ENCODE measurements at regions not wholly inside any gene's neighbourhood (a gene's known extent, or its start where the extent isn't known, plus 50 kb on each side); places are given as distances from the start of the nearest gene placed in this dataset.

DNA sequence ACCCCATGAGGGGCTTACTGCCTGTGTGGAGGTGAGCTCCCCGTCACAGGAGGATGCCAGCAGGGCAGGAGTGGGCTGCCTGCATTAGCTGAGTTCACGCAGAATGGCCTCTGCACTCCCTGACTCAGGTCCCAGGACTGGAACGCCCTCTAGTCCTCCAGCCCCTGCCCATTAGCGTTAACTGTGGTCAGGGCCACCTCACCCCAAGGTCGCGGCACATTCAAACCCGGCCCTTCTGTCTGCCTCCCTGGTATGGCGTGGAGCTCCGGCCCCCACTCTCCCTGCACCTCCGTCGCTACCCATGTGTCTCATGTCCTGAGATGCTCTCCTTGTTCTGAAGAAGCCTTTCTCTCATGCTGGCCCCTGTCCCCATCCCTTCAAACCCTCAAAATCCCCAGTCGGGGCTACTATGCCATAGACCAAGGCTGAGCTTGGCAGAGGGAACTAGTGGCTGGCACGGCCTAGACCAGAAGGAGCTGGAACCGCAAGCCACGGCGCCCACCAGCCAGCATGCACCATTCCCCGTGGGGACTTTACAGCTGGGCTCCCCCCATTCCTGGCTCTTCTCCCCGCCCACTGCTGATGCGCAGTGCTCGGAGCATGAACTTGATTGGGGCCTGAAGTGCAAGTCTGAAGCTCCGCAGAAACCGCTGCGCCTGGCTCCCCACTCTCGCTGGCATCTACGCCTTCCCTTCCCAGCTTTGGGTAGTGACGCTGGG, 79.5 kb upstream of the RTL6 start:
- 76% methylated on average over 23 of the region's 26 CpGs for WGBS (ENCODE audit: insufficient coverage)
- H3K9me3 ChIP-seq (replicated peaks; ENCODE audit: control insufficient read depth, low read depth, low read length), result no peaks in the 10 kb centered on the region
- no peak overlapping the region for H3K4me3 ChIP-seq (ENCODE audit: low read length)
- H3K36me3 ChIP-seq (ENCODE audit: control insufficient read depth, insufficient read depth, low read length), result no peaks in the 10 kb centered on the region
- DNase-seq, result no peak
- H3K27ac ChIP-seq (ENCODE audit: low read length), result no peak overlapping the region
- no peaks in the 10 kb centered on the region for H3K4me1 ChIP-seq (ENCODE audit: control insufficient read depth, insufficient read depth, low read length)
- peaks cover 24% of the 10 kb centered on the region for H3K27me3 ChIP-seq (ENCODE audit: control insufficient read depth, insufficient read depth, low read length)

DNA sequence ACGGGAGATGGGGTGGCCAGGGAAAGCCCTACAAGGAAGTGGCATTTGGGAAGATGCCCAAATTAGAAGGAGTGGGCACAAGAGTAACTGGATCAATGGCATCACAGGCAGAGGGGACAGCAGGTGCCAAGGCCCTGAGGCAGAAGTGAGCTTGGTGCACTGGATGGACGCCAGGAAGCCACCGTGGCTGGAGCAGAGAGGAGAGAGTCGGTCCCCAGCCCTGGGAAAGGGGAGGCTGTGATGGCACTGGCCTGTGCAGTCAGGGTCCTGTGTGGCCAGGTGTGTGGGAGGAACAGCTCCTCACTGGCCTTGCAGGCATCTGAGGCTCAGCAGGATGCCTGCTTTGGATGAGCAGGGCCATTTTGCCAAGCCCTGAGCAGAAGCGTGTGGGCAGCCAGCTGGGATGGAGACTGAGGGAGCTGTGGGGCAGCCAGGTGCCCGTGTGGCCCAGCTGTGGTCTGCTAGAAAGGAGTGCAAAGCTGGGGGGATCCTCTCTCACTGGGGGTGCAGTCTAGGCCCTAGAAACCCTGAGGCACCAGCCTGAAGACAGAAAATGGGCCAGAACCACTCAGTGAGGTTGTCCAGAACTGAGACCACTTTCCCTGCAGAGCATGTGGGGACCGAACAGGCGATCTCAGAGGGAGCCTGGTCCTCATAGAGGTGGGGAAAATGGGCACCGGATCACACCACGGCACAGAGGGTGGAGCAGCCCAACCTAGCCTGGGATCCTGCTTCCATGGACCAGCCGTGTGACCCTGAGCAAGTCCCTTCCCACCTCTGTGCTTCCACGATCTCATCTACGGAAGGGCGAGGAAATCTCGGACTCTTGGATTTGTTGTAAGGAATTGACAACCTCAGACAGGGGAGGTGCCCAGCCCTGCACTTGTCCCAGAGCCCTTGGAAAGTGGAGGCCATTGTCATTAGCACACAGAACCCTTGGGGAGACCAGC, 78.6 kb upstream of the RTL6 start:
- H3K36me3 ChIP-seq (ENCODE audit: control insufficient read depth, insufficient read depth, low read length), result no peaks in the 10 kb centered on the region
- WGBS (ENCODE audit: insufficient coverage), result 75% methylated on average over 10 of the region's 15 CpGs
- H3K27me3 ChIP-seq (ENCODE audit: control insufficient read depth, insufficient read depth, low read length), result peaks cover 16% of the 10 kb centered on the region
- H3K9me3 ChIP-seq (replicated peaks; ENCODE audit: control insufficient read depth, low read depth, low read length), result no peaks in the 10 kb centered on the region
- no peak overlapping the region for H3K27ac ChIP-seq (ENCODE audit: low read length)
- H3K4me1 ChIP-seq (ENCODE audit: control insufficient read depth, insufficient read depth, low read length), result no peaks in the 10 kb centered on the region
- no peak for DNase-seq
- no peak overlapping the region for H3K4me3 ChIP-seq (ENCODE audit: low read length)

DNA sequence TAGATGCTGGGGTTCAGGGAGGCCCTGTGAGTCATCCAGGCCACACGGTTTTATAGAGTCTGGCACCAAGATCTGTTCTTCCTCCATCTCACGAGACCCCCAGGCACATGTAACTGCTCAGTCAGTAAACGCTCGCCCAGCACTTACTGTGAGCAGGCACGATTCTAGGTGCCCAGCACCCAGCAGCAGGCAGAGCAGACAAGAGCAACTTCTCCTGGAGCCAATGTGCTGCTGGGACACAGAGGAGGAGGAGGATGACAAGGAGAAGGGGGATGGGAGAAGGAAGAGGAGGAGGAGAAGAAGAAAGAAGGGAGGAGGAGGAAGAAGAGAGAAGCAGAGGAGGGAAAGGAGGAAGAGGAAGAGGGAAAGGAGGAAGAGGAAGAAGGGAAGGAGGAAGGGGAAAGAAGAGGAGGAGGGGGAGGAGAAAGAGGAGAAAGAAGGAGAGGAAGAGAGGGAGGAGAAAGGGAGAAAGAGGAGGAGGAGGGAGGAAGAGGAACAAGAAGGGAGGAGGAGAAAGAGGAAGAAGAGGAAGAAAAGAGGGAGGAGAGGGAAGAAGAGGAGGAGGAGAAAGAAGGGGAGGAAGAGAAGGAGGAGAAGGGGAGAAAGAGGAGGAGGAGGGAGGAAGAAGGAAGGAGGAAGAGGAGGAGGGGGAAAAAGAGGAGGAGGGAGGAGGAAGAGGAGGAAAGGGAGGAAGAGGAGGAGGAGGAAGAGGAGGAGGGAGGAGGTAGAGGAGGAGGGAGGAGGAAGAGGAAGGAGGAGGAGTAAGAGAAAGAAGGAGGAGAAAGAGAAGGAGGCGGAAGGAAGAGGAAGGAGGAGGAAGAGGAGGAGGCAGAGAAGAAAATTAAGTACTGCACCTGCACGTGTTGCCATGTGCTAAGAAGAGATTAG, 77.6 kb upstream of the RTL6 start:
- no peak overlapping the region for H3K4me3 ChIP-seq (ENCODE audit: low read length)
- no peaks in the 10 kb centered on the region for H3K36me3 ChIP-seq (ENCODE audit: control insufficient read depth, insufficient read depth, low read length)
- no peaks in the 10 kb centered on the region for H3K4me1 ChIP-seq (ENCODE audit: control insufficient read depth, insufficient read depth, low read length)
- peaks cover 16% of the 10 kb centered on the region for H3K27me3 ChIP-seq (ENCODE audit: control insufficient read depth, insufficient read depth, low read length)
- no peaks in the 10 kb centered on the region for H3K9me3 ChIP-seq (replicated peaks; ENCODE audit: control insufficient read depth, low read depth, low read length)
- WGBS (ENCODE audit: insufficient coverage), result 42% methylated on average over 6 of the region's 7 CpGs
- DNase-seq, result no peak
- no peak overlapping the region for H3K27ac ChIP-seq (ENCODE audit: low read length)

DNA sequence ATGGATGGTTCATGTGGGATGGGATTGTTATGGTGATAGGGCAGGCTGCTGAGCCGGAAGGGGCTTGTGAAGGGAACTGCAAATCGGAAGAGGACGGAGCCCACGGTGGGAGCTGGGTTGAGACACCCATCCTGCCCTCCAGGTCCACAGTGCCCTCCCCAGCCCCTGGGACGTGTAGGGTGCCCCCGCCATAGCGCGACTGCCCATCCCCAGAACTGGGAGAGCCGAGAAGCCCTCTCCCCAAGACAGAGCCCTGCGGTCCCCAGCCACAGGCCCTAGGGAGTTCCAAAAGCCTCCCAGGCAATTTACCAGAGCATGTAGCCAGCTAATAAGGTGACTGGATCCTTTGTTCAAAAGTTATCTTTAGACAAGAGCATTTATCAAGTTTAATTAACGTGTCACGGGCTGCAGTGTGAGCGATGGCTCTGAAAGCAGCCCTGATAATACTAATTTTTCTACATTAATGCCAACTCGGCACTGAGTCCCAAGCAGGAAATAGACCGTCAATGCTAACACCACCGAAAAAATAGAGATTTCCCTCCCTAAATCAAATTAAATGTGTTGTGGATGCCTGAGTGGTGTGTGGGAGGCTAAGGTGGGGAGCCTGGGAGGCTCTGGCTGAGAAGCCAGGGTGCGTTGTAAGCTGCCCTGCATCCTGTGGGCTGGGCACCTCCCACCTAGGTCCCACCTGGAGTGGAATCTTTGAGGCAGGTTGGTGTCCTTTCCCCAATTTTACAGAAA, 76.8 kb upstream of the RTL6 start:
- Histone ChIP-seq H3K9me3 (replicated peaks; ENCODE audit: control insufficient read depth, low read depth, low read length) (peaks cover 4% of the 10 kb centered on the region), H3K4me1 (ENCODE audit: control insufficient read depth, insufficient read depth, low read length) (no peaks in the 10 kb centered on the region), H3K4me3 (ENCODE audit: low read length) (no peak overlapping the region), H3K27me3 (ENCODE audit: control insufficient read depth, insufficient read depth, low read length) (peaks cover 16% of the 10 kb centered on the region), H3K36me3 (ENCODE audit: control insufficient read depth, insufficient read depth, low read length) (no peaks in the 10 kb centered on the region), H3K27ac (ENCODE audit: low read length) (no peak overlapping the region)
- no peak for DNase-seq
- WGBS (ENCODE audit: insufficient coverage), result 63% methylated on average over 14 of the region's 17 CpGs

DNA sequence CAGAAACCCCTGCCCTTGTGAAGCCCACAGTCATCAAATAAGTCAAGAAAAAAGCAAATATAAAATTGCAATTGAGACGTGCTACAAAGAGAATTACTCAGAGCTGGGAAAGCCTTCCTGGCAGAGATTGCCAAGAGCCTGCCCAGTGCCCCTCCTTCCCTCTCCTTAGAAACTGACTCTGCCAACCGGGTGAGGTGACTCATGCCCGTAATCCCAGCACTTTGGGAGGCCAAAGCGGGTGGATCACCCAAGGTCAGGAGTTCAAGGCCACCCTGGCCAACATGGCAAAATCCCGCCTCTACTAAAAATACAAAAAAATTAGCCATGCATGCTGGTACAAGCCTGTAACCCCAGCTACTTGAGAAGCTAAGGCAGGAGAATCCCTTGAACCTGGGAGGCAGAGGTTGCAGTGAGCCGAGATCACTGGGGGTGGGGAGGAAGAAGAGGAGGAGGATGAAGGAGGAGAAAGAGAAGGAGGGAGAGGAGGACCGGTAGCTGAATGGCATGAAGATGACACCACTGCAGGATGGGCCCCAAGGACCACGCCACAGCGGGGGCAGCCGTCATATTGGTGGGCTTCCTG, 76.1 kb upstream of the RTL6 start:
- Histone ChIP-seq H3K4me1 (ENCODE audit: control insufficient read depth, insufficient read depth, low read length) (no peaks in the 10 kb centered on the region), H3K9me3 (replicated peaks; ENCODE audit: control insufficient read depth, low read depth, low read length) (peaks cover 4% of the 10 kb centered on the region), H3K4me3 (ENCODE audit: low read length) (no peak overlapping the region), H3K27me3 (ENCODE audit: control insufficient read depth, insufficient read depth, low read length) (peaks cover 15% of the 10 kb centered on the region), H3K27ac (ENCODE audit: low read length) (no peak overlapping the region), H3K36me3 (ENCODE audit: control insufficient read depth, insufficient read depth, low read length) (no peaks in the 10 kb centered on the region)
- WGBS (ENCODE audit: insufficient coverage), result 70% methylated on average over 10 of the region's 10 CpGs
- peak; percentile 44 for DNase-seq

DNA sequence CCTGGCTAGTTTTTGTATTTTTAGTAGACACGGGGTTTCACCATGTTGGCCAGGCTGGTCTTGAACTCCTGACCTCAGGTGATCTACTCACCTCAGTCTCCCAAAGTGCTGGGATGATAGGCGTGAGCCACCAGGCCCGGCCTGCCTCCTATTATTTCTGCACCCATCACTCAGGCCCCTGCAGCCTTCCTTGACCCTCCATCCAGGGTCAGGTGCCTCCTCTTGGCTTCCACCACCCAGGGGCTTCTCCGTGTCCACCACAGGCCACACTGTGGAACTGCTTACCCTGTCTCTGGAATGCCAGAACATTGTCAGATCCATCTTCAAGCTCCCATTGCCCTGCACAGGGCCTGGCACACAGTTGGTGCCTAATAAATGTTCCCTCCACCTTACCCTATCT, 75.4 kb upstream of the RTL6 start:
- no peak for DNase-seq
- 100% methylated on average over 2 of the region's 4 CpGs for WGBS (ENCODE audit: insufficient coverage)
- no peaks in the 10 kb centered on the region for H3K4me1 ChIP-seq (ENCODE audit: control insufficient read depth, insufficient read depth, low read length)

DNA sequence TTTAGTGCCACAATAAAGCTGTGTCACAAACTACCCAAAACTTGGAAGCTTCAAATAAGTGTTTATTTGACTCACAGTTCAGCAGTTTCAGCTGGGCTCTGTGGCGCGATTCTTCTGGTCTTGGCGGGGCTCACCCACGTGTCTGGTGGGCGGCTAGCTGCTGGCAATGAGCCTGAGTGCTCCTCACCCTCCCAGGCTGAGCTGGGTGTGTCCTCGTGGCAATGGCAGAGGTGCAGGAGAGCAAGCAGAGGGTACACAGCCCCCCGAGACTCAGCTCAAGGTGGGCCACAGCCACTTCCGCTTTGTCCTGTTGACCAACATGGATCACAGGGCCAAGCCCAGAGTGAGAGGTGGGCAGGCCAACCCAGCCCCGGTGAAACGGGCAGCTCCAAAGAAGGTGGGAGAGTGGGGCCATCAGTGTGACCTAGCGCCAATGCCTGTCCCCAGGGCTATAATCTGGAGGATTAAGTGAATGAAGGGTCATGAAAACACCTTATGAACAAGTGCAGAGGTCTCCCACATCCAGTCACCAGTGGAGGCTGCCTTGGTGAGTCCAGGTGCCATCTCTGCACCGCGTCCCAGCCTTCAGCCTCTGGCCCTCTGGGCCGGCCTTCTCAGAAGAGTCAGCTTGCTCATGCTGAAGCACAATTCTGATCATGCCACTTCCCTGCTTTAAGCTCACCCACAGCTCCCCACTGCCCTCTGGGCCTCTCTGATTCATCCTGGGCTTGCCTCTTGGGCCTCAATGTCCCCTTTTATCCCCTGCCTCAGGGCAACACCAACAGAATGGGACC, 74.6 kb upstream of the RTL6 start:
- no peaks in the 10 kb centered on the region for H3K36me3 ChIP-seq (ENCODE audit: control insufficient read depth, insufficient read depth, low read length)
- no peak for DNase-seq
- peaks cover 4% of the 10 kb centered on the region for H3K9me3 ChIP-seq (replicated peaks; ENCODE audit: control insufficient read depth, low read depth, low read length)
- no peak overlapping the region for H3K27ac ChIP-seq (ENCODE audit: low read length)
- H3K27me3 ChIP-seq (ENCODE audit: control insufficient read depth, insufficient read depth, low read length), result peaks cover 10% of the 10 kb centered on the region
- WGBS (ENCODE audit: insufficient coverage), result 72% methylated on average over 14 of the region's 14 CpGs
- H3K4me1 ChIP-seq (ENCODE audit: control insufficient read depth, insufficient read depth, low read length), result no peaks in the 10 kb centered on the region
- no peak overlapping the region for H3K4me3 ChIP-seq (ENCODE audit: low read length)

More for the DNA sequence above, 75.4 kb upstream of the RTL6 start:
- Histone ChIP-seq H3K4me3 (ENCODE audit: low read length) (no peak overlapping the region), H3K9me3 (replicated peaks; ENCODE audit: control insufficient read depth, low read depth, low read length) (peaks cover 4% of the 10 kb centered on the region), H3K27me3 (ENCODE audit: control insufficient read depth, insufficient read depth, low read length) (peaks cover 10% of the 10 kb centered on the region), H3K27ac (ENCODE audit: low read length) (no peak overlapping the region), H3K36me3 (ENCODE audit: control insufficient read depth, insufficient read depth, low read length) (no peaks in the 10 kb centered on the region)

DNA sequence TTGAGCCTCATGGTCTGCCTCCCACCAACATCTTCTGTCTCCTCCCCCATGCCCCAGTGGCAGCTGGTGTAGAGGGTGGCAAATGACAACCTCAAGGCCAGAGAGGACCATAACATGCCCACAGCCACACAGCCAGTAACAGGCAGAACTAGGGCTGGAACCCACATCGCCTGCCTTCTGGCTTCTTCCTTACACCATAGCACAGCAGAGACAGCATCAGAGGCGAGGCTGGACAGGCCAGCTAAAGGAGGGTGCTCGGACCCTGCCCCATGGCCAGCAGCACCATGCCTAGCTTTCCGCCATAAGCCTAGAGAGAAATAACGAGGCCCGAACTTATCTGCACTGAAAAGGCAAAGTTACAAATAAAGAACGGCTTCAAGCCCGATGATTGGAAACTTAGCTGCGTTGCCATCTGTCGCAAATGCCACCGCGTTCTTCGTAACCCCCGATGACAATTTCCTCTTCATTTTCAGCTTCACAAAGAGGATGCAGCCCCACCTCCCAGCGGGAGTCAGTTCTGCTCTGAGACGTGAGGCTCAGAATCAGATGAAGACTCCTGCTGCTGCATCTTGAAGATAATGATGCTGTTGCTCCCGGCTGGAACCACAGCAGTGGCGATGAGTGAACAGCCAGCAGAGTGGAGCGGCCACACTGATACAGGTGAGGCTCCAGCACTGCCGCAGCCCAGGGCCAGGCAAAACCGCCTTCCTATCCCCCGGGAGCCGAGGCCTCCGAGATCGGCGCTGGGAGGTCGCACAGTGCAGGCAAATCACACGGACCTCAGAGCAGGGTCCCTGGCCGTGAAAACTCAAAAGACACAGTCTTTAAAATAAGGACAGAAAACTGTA, 73.8 kb upstream of the RTL6 start:
- no peaks in the 10 kb centered on the region for H3K36me3 ChIP-seq (ENCODE audit: control insufficient read depth, insufficient read depth, low read length)
- WGBS (ENCODE audit: insufficient coverage), result 73% methylated on average over 28 of the region's 29 CpGs

More for the DNA sequence above, 73.8 kb upstream of the RTL6 start:
- H3K9me3 ChIP-seq (replicated peaks; ENCODE audit: control insufficient read depth, low read depth, low read length), result peaks cover 4% of the 10 kb centered on the region
- H3K27me3 ChIP-seq (ENCODE audit: control insufficient read depth, insufficient read depth, low read length), result peaks cover 10% of the 10 kb centered on the region
- no peaks in the 10 kb centered on the region for H3K4me1 ChIP-seq (ENCODE audit: control insufficient read depth, insufficient read depth, low read length)
- H3K27ac ChIP-seq (ENCODE audit: low read length), result no peak overlapping the region
- no peak for DNase-seq
- no peak overlapping the region for H3K4me3 ChIP-seq (ENCODE audit: low read length)

All from muscle of leg (tissue), 3 donors.